ENCODE measurements at regions not wholly inside any gene's neighbourhood (a gene's known extent, or its start where the extent isn't known, plus 50 kb on each side); places are given as distances from the start of the nearest gene placed in this dataset.

GRCh38 chr17:77444984-77445759, 304.4 kb downstream of the SEC14L1 start:
- DNase-seq (ENCODE audit: low spot score), result peak; percentile 87

- peak; percentile 61 for DNase-seq (ENCODE audit: low spot score)
Measured at GRCh38 chr17:77445760-77446532, 305.2 kb downstream of the SEC14L1 start.

- no peak for DNase-seq (ENCODE audit: low spot score)
Measured at GRCh38 chr17:77446940-77447634, 306.3 kb downstream of the SEC14L1 start.

- no peak for DNase-seq (ENCODE audit: low spot score)
Measured at GRCh38 chr17:77449373-77449907, 308.7 kb downstream of the SEC14L1 start.

- peak; percentile 66 for DNase-seq (ENCODE audit: low spot score)
Measured at GRCh38 chr17:77449908-77450741, 309.4 kb downstream of the SEC14L1 start.

GRCh38 chr17:77450742-77451244, 310.0 kb downstream of the SEC14L1 start:
- DNase-seq (ENCODE audit: low spot score), result no peak

GRCh38 chr17:77451245-77451893, 310.6 kb downstream of the SEC14L1 start:
- DNase-seq (ENCODE audit: low spot score), result peak; percentile 96

GRCh38 chr17:77451894-77452852, 311.4 kb downstream of the SEC14L1 start:
- peak; percentile 83 for DNase-seq (ENCODE audit: low spot score)

- no peak for DNase-seq (ENCODE audit: low spot score)
Measured at GRCh38 chr17:77453613-77454241, 313.0 kb downstream of the SEC14L1 start.

- DNase-seq (ENCODE audit: low spot score), result no peak
Measured at GRCh38 chr17:77454242-77455095, 313.7 kb downstream of the SEC14L1 start.

GRCh38 chr17:77455111-77455890, 314.5 kb downstream of the SEC14L1 start:
- peak; percentile 77 for DNase-seq (ENCODE audit: low spot score)

GRCh38 chr17:77455891-77456260, 315.1 kb downstream of the SEC14L1 start:
- no peak for DNase-seq (ENCODE audit: low spot score)

- DNase-seq (ENCODE audit: low spot score), result no peak
Measured at GRCh38 chr17:77456271-77456950, 315.6 kb downstream of the SEC14L1 start.

- DNase-seq (ENCODE audit: low spot score), result no peak
Measured at GRCh38 chr17:77456951-77457548, 316.3 kb downstream of the SEC14L1 start.

- DNase-seq (ENCODE audit: low spot score), result no peak
Measured at GRCh38 chr17:77457572-77458201, 316.9 kb downstream of the SEC14L1 start.

All from SW480 (cell line).